ENCODE measurements at regions not wholly inside any gene's neighbourhood (a gene's known extent, or its start where the extent isn't known, plus 50 kb on each side); places are given as distances from the start of the nearest gene placed in this dataset.
"Not testable (repeated sequence)": the region's sequence is repeated elsewhere in the genome, so short reads cannot be mapped to it uniquely, and the experiment has no call there.

DNA sequence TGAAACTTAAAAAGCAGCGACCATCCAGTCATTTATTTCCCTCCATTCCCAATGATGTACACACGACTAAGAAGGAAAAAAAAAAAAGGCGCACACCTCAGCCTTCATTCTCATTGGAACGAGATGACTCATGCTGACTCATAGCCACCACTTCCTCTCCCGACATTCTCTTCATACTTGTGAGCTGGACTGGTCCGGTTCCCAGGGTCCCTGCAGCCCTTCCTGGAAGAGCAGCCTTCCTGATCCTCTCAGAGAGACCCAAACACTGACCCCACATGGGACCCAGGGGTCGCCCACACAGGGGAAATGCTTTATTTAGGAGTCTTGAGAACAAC, 374.2 kb downstream of the BCL2L11 start:
- H3K4me1 Mint-ChIP-seq; H3K4me1 ChIP-seq (ENCODE audit: control insufficient read depth in 2 of 2, insufficient read depth in 2 of 2, low read length in 2 of 2); H3K36me3 ChIP-seq (replicated peaks in 1 of 2; ENCODE audit: control extremely low read depth in 1 of 2, control insufficient read depth in 1 of 2, extremely low read depth in 1 of 2, insufficient read depth in 2 of 2, low read length in 1 of 2); H3K9me3 ChIP-seq (ENCODE audit: control extremely low read depth in 1 of 3, control insufficient read depth in 2 of 3, insufficient read depth in 1 of 3, low read length in 2 of 3); CTCF ChIA-PET; H3K27me3 Mint-ChIP-seq; H2AFZ ChIP-seq (ENCODE audit: insufficient read depth, low read depth, low read length, poor library complexity, severe bottlenecking); H3K27ac ChIP-seq (ENCODE audit: low read length in 2 of 2); H4K20me1 ChIP-seq (ENCODE audit: control insufficient read depth, insufficient read depth, low read length, poor library complexity, severe bottlenecking); H3K27me3 ChIP-seq (replicated peaks in 1 of 4; ENCODE audit: control extremely low read depth in 1 of 4, control insufficient read depth in 3 of 4, insufficient read depth in 4 of 4, low read length in 3 of 4); H3K9ac ChIP-seq (ENCODE audit: low read length); DNase-seq; H3K4me2 ChIP-seq (replicated peaks; ENCODE audit: low read depth, low read length, poor library complexity, severe bottlenecking); H3K79me2 ChIP-seq (ENCODE audit: control insufficient read depth, insufficient read depth, low read length); H3K27ac Mint-ChIP-seq; H3K4me3 ChIP-seq (ENCODE audit: control extremely low read depth in 1 of 5, extremely low read depth in 1 of 5, insufficient read depth in 1 of 5, low read depth in 2 of 5, low read length in 4 of 5); intact Hi-C loops (cut with micrococcal nuclease); POLR2A ChIA-PET; H3K9me3 Mint-ChIP-seq (ENCODE audit: insufficient read depth): not testable (repeated sequence)
- peak; percentile 61 for ATAC-seq (ENCODE audit: low read depth)
- peak overlapping the region; percentile 26 for H3K4me3 Mint-ChIP-seq
- WGBS (ENCODE audit: insufficient coverage), result no CpG with 5 or more reads among the region's 7 CpGs

DNA sequence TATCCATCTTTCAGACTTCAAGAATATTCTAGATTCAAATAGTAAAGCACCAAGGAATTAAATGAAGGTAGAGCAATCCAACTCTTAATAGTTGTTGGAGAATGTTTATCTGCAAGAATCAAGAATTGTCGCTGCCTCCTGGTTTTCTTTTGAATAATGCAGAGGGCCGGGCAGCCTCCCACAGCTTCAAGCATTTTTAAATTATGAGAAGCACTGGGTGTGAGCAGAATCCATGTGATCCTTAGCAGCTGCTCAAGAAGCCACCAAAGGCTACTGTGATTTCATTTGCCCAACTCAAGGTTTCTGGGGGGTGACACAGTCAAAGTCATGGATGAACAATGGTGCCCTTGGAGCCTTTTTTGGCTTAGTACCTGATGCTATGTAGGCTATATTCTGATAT, 374.9 kb downstream of the BCL2L11 start:
- WGBS (ENCODE audit: insufficient coverage), result no CpG with 5 or more reads among the region's 2 CpGs
- H3K9me3 ChIP-seq (ENCODE audit: control extremely low read depth in 1 of 3, control insufficient read depth in 2 of 3, insufficient read depth in 1 of 3, low read length in 2 of 3); H3K4me2 ChIP-seq (replicated peaks; ENCODE audit: low read depth, low read length, poor library complexity, severe bottlenecking); CTCF ChIA-PET; POLR2A ChIA-PET; H3K4me1 Mint-ChIP-seq; ATAC-seq (ENCODE audit: low read depth); H3K36me3 ChIP-seq (replicated peaks in 1 of 2; ENCODE audit: control extremely low read depth in 1 of 2, control insufficient read depth in 1 of 2, extremely low read depth in 1 of 2, insufficient read depth in 2 of 2, low read length in 1 of 2); H4K20me1 ChIP-seq (ENCODE audit: control insufficient read depth, insufficient read depth, low read length, poor library complexity, severe bottlenecking); H2AFZ ChIP-seq (ENCODE audit: insufficient read depth, low read depth, low read length, poor library complexity, severe bottlenecking); H3K79me2 ChIP-seq (ENCODE audit: control insufficient read depth, insufficient read depth, low read length); H3K27me3 Mint-ChIP-seq; DNase-seq; H3K4me3 Mint-ChIP-seq; H3K4me3 ChIP-seq (ENCODE audit: control extremely low read depth in 1 of 5, extremely low read depth in 1 of 5, insufficient read depth in 1 of 5, low read depth in 2 of 5, low read length in 4 of 5); H3K9ac ChIP-seq (ENCODE audit: low read length); intact Hi-C loops (cut with micrococcal nuclease); H3K4me1 ChIP-seq (ENCODE audit: control insufficient read depth in 2 of 2, insufficient read depth in 2 of 2, low read length in 2 of 2); H3K27ac Mint-ChIP-seq; H3K9me3 Mint-ChIP-seq (ENCODE audit: insufficient read depth); H3K27ac ChIP-seq (ENCODE audit: low read length in 2 of 2); H3K27me3 ChIP-seq (replicated peaks in 1 of 4; ENCODE audit: control extremely low read depth in 1 of 4, control insufficient read depth in 3 of 4, insufficient read depth in 4 of 4, low read length in 3 of 4): not testable (repeated sequence)

DNA sequence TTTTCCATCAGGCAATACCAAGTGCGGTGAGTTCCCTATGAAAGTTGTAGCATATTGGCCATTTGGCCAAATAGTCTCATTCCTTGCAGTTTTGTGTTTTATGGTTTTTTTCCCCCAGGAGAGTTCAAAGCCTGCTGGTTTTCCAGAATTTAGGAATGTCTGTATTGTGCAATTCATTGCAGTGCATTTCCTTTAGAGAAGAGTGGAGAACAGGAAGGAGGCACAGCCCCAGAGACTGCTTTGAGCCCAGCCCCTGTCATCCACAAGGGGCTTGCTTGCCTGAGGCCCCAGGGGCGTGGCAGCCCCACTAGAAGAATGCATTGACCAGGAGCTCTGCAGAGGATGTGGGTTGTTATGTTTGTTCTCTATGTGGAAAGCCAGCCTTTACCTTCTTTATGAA, 375.5 kb downstream of the BCL2L11 start:
- H2AFZ ChIP-seq (ENCODE audit: insufficient read depth, low read depth, low read length, poor library complexity, severe bottlenecking); H3K4me1 Mint-ChIP-seq; H3K9me3 Mint-ChIP-seq (ENCODE audit: insufficient read depth); H3K27me3 ChIP-seq (replicated peaks in 1 of 4; ENCODE audit: control extremely low read depth in 1 of 4, control insufficient read depth in 3 of 4, insufficient read depth in 4 of 4, low read length in 3 of 4); H4K20me1 ChIP-seq (ENCODE audit: control insufficient read depth, insufficient read depth, low read length, poor library complexity, severe bottlenecking); H3K27ac ChIP-seq (ENCODE audit: low read length in 2 of 2); H3K4me1 ChIP-seq (ENCODE audit: control insufficient read depth in 2 of 2, insufficient read depth in 2 of 2, low read length in 2 of 2); ATAC-seq (ENCODE audit: low read depth); H3K27me3 Mint-ChIP-seq; H3K4me3 Mint-ChIP-seq; H3K79me2 ChIP-seq (ENCODE audit: control insufficient read depth, insufficient read depth, low read length); POLR2A ChIA-PET; H3K9me3 ChIP-seq (ENCODE audit: control extremely low read depth in 1 of 3, control insufficient read depth in 2 of 3, insufficient read depth in 1 of 3, low read length in 2 of 3); H3K36me3 ChIP-seq (replicated peaks in 1 of 2; ENCODE audit: control extremely low read depth in 1 of 2, control insufficient read depth in 1 of 2, extremely low read depth in 1 of 2, insufficient read depth in 2 of 2, low read length in 1 of 2); H3K27ac Mint-ChIP-seq; H3K4me2 ChIP-seq (replicated peaks; ENCODE audit: low read depth, low read length, poor library complexity, severe bottlenecking); DNase-seq; H3K4me3 ChIP-seq (ENCODE audit: control extremely low read depth in 1 of 5, extremely low read depth in 1 of 5, insufficient read depth in 1 of 5, low read depth in 2 of 5, low read length in 4 of 5); intact Hi-C loops (cut with micrococcal nuclease); H3K9ac ChIP-seq (ENCODE audit: low read length); CTCF ChIA-PET: not testable (repeated sequence)
- WGBS (ENCODE audit: insufficient coverage), result no CpG with 5 or more reads among the region's 2 CpGs

DNA sequence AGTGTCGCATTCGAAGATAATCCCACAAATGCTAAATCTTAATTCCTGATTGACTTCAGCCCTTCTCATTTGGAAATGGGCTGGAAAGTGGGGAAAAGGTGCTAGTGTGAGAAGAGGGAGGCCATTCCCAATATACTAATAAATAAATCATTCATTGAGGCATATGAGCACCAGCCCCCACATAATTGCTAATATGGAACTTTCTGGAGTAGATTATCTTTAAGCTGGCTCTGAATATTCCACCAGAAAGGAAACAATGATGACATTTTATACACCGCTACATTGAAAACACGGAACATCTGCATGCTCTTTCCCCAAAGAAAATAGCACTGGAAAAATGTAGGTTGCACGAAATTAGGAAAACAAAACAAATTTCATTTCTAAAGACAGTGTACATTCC, 376.1 kb downstream of the BCL2L11 start:
- H3K4me1 ChIP-seq (ENCODE audit: control insufficient read depth in 2 of 2, insufficient read depth in 2 of 2, low read length in 2 of 2); H3K36me3 ChIP-seq (replicated peaks in 1 of 2; ENCODE audit: control extremely low read depth in 1 of 2, control insufficient read depth in 1 of 2, extremely low read depth in 1 of 2, insufficient read depth in 2 of 2, low read length in 1 of 2); H3K4me3 Mint-ChIP-seq; intact Hi-C loops (cut with micrococcal nuclease); H3K27me3 Mint-ChIP-seq; POLR2A ChIA-PET; H3K79me2 ChIP-seq (ENCODE audit: control insufficient read depth, insufficient read depth, low read length); CTCF ChIA-PET; H3K4me3 ChIP-seq (ENCODE audit: control extremely low read depth in 1 of 5, extremely low read depth in 1 of 5, insufficient read depth in 1 of 5, low read depth in 2 of 5, low read length in 4 of 5); H3K4me2 ChIP-seq (replicated peaks; ENCODE audit: low read depth, low read length, poor library complexity, severe bottlenecking); DNase-seq; H3K27me3 ChIP-seq (replicated peaks in 1 of 4; ENCODE audit: control extremely low read depth in 1 of 4, control insufficient read depth in 3 of 4, insufficient read depth in 4 of 4, low read length in 3 of 4); H3K9ac ChIP-seq (ENCODE audit: low read length); H3K9me3 Mint-ChIP-seq (ENCODE audit: insufficient read depth); H3K27ac ChIP-seq (ENCODE audit: low read length in 2 of 2); ATAC-seq (ENCODE audit: low read depth); H3K4me1 Mint-ChIP-seq; H3K9me3 ChIP-seq (ENCODE audit: control extremely low read depth in 1 of 3, control insufficient read depth in 2 of 3, insufficient read depth in 1 of 3, low read length in 2 of 3); H3K27ac Mint-ChIP-seq; H4K20me1 ChIP-seq (ENCODE audit: control insufficient read depth, insufficient read depth, low read length, poor library complexity, severe bottlenecking); H2AFZ ChIP-seq (ENCODE audit: insufficient read depth, low read depth, low read length, poor library complexity, severe bottlenecking): not testable (repeated sequence)
- WGBS (ENCODE audit: insufficient coverage), result no CpG with 5 or more reads among the region's 5 CpGs
